Stimulated activated CD4-positive, alpha-beta T cell treated with anti-CD3 and anti-CD28 coated beads, Interleukin-15, amount 100 ng/mL, for 48 hours (primary cell): ENCODE measurements at regions not wholly inside any gene's neighbourhood (a gene's known extent, or its start where the extent isn't known, plus 50 kb on each side); places are given as distances from the start of the nearest gene placed in this dataset.
A peak's percentile ranks its signal among the peaks of the same experiment; 100 is the strongest.

Source experiments
- DNase-seq, 2 donors: peaks; one replicate each; pipeline ENCODE4 v3.0.0-alpha.2; 2020; ENCODE audit warnings: low read depth in 2 of 2

GRCh38 chr22:49305966-49306631, 521.6 kb downstream of the BRD1 start:
- DNase-seq: no peak

- peak; percentile 21 to 50 for DNase-seq
Measured at GRCh38 chr22:49305214-49305965, 522.3 kb downstream of the BRD1 start.

GRCh38 chr22:49303781-49304461, 523.8 kb downstream of the BRD1 start:
- DNase-seq: no peak

- no peak for DNase-seq
Measured at GRCh38 chr22:49303061-49303735, 524.5 kb downstream of the BRD1 start.

GRCh38 chr22:49302530-49302929, 525.1 kb downstream of the BRD1 start:
- DNase-seq: no peak

GRCh38 chr22:49302150-49302460, 525.6 kb downstream of the BRD1 start:
- DNase-seq: no peak

GRCh38 chr22:49301398-49302149, 526.1 kb downstream of the BRD1 start:
- no peak for DNase-seq

GRCh38 chr22:49300951-49301397, 526.7 kb downstream of the BRD1 start:
- no peak for DNase-seq

- no peak for DNase-seq
Measured at GRCh38 chr22:49300241-49300640, 527.4 kb downstream of the BRD1 start.

- no peak for DNase-seq
Measured at GRCh38 chr22:49299821-49300231, 527.8 kb downstream of the BRD1 start.

GRCh38 chr22:49298834-49299750, 528.6 kb downstream of the BRD1 start:
- DNase-seq: no peak

GRCh38 chr22:49297871-49298721, 529.6 kb downstream of the BRD1 start:
- no peak for DNase-seq

GRCh38 chr22:49297286-49297870, 530.3 kb downstream of the BRD1 start:
- DNase-seq: no peak

- DNase-seq: no peak
Measured at GRCh38 chr22:49296561-49296960, 531.1 kb downstream of the BRD1 start.

GRCh38 chr22:49295851-49296560, 531.7 kb downstream of the BRD1 start:
- DNase-seq: no peak

GRCh38 chr22:49295465-49295743, 532.3 kb downstream of the BRD1 start:
- no peak for DNase-seq

GRCh38 chr22:49294656-49295464, 532.8 kb downstream of the BRD1 start:
- no peak for DNase-seq

GRCh38 chr22:49292909-49293308, 534.8 kb downstream of the BRD1 start:
- no peak for DNase-seq
